Peyer's patch (tissue), 4 donors: ENCODE measurements at regions not wholly inside any gene's neighbourhood (a gene's known extent, or its start where the extent isn't known, plus 50 kb on each side); places are given as distances from the start of the nearest gene placed in this dataset.

ENCODE experiments used
- CTCF ChIP-seq, 6 experiments: fragments of 450-650 bp in 4 of 6; fragments of 200-600 bp in 2 of 6; sonication (generic) in 1 of 6; IDR thresholded peaks; one replicate each; pipeline ENCODE4 v1.5.1; 2017 to 2019; ENCODE audit warnings: antibody characterized with exemption in 6 of 6, mild to moderate bottlenecking in 3 of 6, moderate library complexity in 1 of 6
- POLR2A ChIP-seq, 2 donors: fragments of 450-650 bp; IDR thresholded peaks; one replicate each; pipeline ENCODE4 v1.5.1; 2017; ENCODE audit warnings: antibody characterized with exemption in 2 of 2, mild to moderate bottlenecking in 2 of 2, moderate library complexity in 2 of 2

GRCh38 chr3:72515281-72515680 is 333.0 kb downstream of the SHQ1 start:
- TF ChIP-seq CTCF (IDR thresholded peaks at IDR 0.05) (no peak), POLR2A (IDR thresholded peaks at IDR 0.05) (no peak)
